SK-N-SH (cell line): ENCODE measurements at regions not wholly inside any gene's neighbourhood (a gene's known extent, or its start where the extent isn't known, plus 50 kb on each side); places are given as distances from the start of the nearest gene placed in this dataset.

Experiments used
- CTCF ChIA-PET: fragments of 300-600, 350-600 bp; formaldehyde crosslinking; extraction: SDS; loops from one replicate; lab custom pipeline; 2021; lab: Yijun Ruan, JAX
- POLR2A ChIA-PET: fragments of 350-600 bp; sonication (Branson Sonifier 250); formaldehyde crosslinking; extraction: SDS; loops from one replicate; lab custom pipeline; 2020; ENCODE audit warnings: antibody characterized with exemption, inconsistent platforms; lab: Yijun Ruan, JAX
- DNase-seq: peaks from one replicate; pipeline ENCODE4 v3.0.0; 2012
- H2AFZ ChIP-seq: fragments of 200-600 bp; sonication (generic); 2 replicates; pipeline ENCODE4 v1.8.1; 2016; ENCODE audit warnings: antibody characterized with exemption, mild to moderate bottlenecking, low read depth
- H3F3A ChIP-seq: fragments of 200-600 bp; sonication (generic); replicated peaks from 2 replicates; pipeline ENCODE3; 2016; ENCODE audit warnings: antibody characterized with exemption, mild to moderate bottlenecking; ENCODE audit not compliant: insufficient read depth
- H3K27ac ChIP-seq, 2 experiments: fragments of 200-500 bp in 1 of 2; fragments of 200-600 bp in 1 of 2; sonication (Bioruptor generic) in 1 of 2; sonication (generic), shearing (Covaris generic) in 1 of 2; 2 replicates each; pipeline versions ENCODE4 v1.5.1 to v1.6.1; 2014 to 2016; ENCODE audit warnings: low read depth in 2 of 2, inconsistent platforms in 1 of 2, low read length in 1 of 2, mild to moderate bottlenecking in 1 of 2, mixed read lengths in 1 of 2
- H3K27me3 ChIP-seq: fragments of 200-600 bp; sonication (generic), shearing (Covaris generic); 2 replicates; pipeline ENCODE4 v1.6.1; 2016; ENCODE audit warnings: mixed run types; ENCODE audit not compliant: insufficient read depth
- H3K36me3 ChIP-seq, 2 experiments: fragments of 200-500 bp in 1 of 2; fragments of 200-600 bp in 1 of 2; sonication (Bioruptor generic) in 1 of 2; sonication (generic) in 1 of 2; replicated peaks in 1 of 2; 2 replicates each; pipeline versions ENCODE3 to v1.5.1; 2014 to 2016; ENCODE audit warnings: low read length in 1 of 2, mild to moderate bottlenecking in 1 of 2; ENCODE audit not compliant: insufficient read depth in 2 of 2, control insufficient read depth in 1 of 2
- H3K4me1 ChIP-seq, 2 experiments: fragments of 200-500 bp in 1 of 2; fragments of 200-600 bp in 1 of 2; sonication (Bioruptor generic) in 1 of 2; sonication (generic), shearing (Covaris generic) in 1 of 2; 2 replicates each; pipeline versions ENCODE4 v1.5.1 to v1.6.1; 2014 to 2016; ENCODE audit warnings: low read depth in 1 of 2, low read length in 1 of 2, mixed run types in 1 of 2; ENCODE audit not compliant: insufficient read depth in 2 of 2, control insufficient read depth in 1 of 2
- H3K4me2 ChIP-seq: fragments of 200-600 bp; sonication (generic), shearing (Covaris generic); 2 replicates; pipeline ENCODE4 v1.6.1; 2017; ENCODE audit warnings: mixed run types
- H3K4me3 ChIP-seq, 2 experiments: fragments of 200-500 bp in 1 of 2; fragments of 200-600 bp in 1 of 2; sonication (Bioruptor generic) in 1 of 2; sonication (generic), shearing (Covaris generic) in 1 of 2; 2 replicates each; pipeline versions ENCODE4 v1.5.1 to v1.8.1; 2014 to 2016; ENCODE audit warnings: low read depth in 2 of 2, inconsistent platforms in 1 of 2, low read length in 1 of 2, mild to moderate bottlenecking in 1 of 2, mixed read lengths in 1 of 2, moderate library complexity in 1 of 2
- H3K79me2 ChIP-seq: fragments of 200-600 bp; sonication (generic); 2 replicates; pipeline ENCODE4 v1.8.1; 2017; ENCODE audit warnings: mild to moderate bottlenecking; ENCODE audit not compliant: insufficient read depth
- H3K9ac ChIP-seq: fragments of 200-600 bp; sonication (generic); 2 replicates; pipeline ENCODE4 v1.6.1; 2017; ENCODE audit warnings: mixed run types
- H3K9me2 ChIP-seq: fragments of 200-600 bp; sonication (generic); 2 replicates; pipeline ENCODE4 v1.6.1; 2017; ENCODE audit warnings: mixed run types
- H3K9me3 ChIP-seq: fragments of 200-600 bp; sonication (generic); 2 replicates; pipeline ENCODE4 v1.6.1; 2017; ENCODE audit warnings: mixed run types, mild to moderate bottlenecking, moderate library complexity
- H4K20me1 ChIP-seq: fragments of 200-600 bp; sonication (generic); 2 replicates; pipeline ENCODE4 v1.6.1; 2017; ENCODE audit warnings: mild to moderate bottlenecking, mixed run types; ENCODE audit not compliant: insufficient read depth
- CHD2 ChIP-seq: fragments of 150-350 bp; IDR thresholded peaks from 2 replicates; pipeline ENCODE4 v1.6.1; 2018; ENCODE audit warnings: low read length; ENCODE audit not compliant: partially characterized antibody
- ELF1 ChIP-seq: IDR thresholded peaks from 2 replicates; pipeline ENCODE4 v1.4.0; 2012
- EP300 ChIP-seq, 2 experiments: IDR thresholded peaks; 2 replicates each; pipeline versions ENCODE4 v1.4.0 to v1.6.1; 2012; ENCODE audit warnings: borderline replicate concordance in 1 of 2, low read depth in 1 of 2, low read length in 1 of 2
- EZH2phosphoT487 ChIP-seq: fragments of 200-600 bp; sonication (generic); IDR thresholded peaks from 2 replicates; pipeline ENCODE4 v1.6.1; 2017; ENCODE audit warnings: low read depth, mixed run types, mild to moderate bottlenecking, antibody characterized with exemption, moderate library complexity, borderline replicate concordance
- FOSL2 ChIP-seq: IDR thresholded peaks from 2 replicates; pipeline ENCODE4 v1.4.0; 2012; ENCODE audit warnings: low read depth, mild to moderate bottlenecking, moderate library complexity, borderline replicate concordance
- GATA2 ChIP-seq: sonication (generic); formaldehyde crosslinking; IDR thresholded peaks from 2 replicates; pipeline ENCODE4 v1.5.0; 2020; ENCODE audit warnings: mild to moderate bottlenecking, missing genetic modification reagents
- IRF3 ChIP-seq: fragments of 150-350 bp; IDR thresholded peaks from 2 replicates; pipeline ENCODE4 v1.6.1; 2016; ENCODE audit warnings: mild to moderate bottlenecking, low read depth, low read length
- JUND ChIP-seq: IDR thresholded peaks from 2 replicates; pipeline ENCODE4 v1.4.0; 2012
- NFIC ChIP-seq: IDR thresholded peaks from 2 replicates; pipeline ENCODE4 v1.4.0; 2012; ENCODE audit warnings: borderline replicate concordance
- RCOR1 ChIP-seq: fragments of 150-350 bp; IDR thresholded peaks from 2 replicates; pipeline ENCODE4 v1.6.1; 2017; ENCODE audit warnings: antibody characterized with exemption, low read length
- RFX5 ChIP-seq: IDR thresholded peaks from 2 replicates; pipeline ENCODE4 v1.6.1; 2012; ENCODE audit warnings: mild to moderate bottlenecking, improper control_type of control experiment, low read length
- RXRA ChIP-seq: IDR thresholded peaks from 2 replicates; pipeline ENCODE4 v1.4.0; 2012; ENCODE audit warnings: low read depth, mild to moderate bottlenecking, borderline replicate concordance
- SMC3 ChIP-seq: IDR thresholded peaks from 2 replicates; pipeline ENCODE4 v1.6.1; 2012; ENCODE audit warnings: low read depth, low read length, improper control_type of control experiment
- TAF1 ChIP-seq: IDR thresholded peaks from 2 replicates; pipeline ENCODE4 v1.6.1; 2012; ENCODE audit warnings: low read depth, mild to moderate bottlenecking, low read length, moderate library complexity, borderline replicate concordance
- TEAD4 ChIP-seq: IDR thresholded peaks from 2 replicates; pipeline ENCODE4 v1.4.0; 2012; ENCODE audit warnings: mild to moderate bottlenecking, borderline replicate concordance; ENCODE audit not compliant: insufficient read depth
- USF1 ChIP-seq: IDR thresholded peaks from 2 replicates; pipeline ENCODE4 v1.4.0; 2012; ENCODE audit warnings: low read depth, borderline replicate concordance
- USF2 ChIP-seq: fragments of 150-350 bp; IDR thresholded peaks from 2 replicates; pipeline ENCODE4 v1.6.1; 2017; ENCODE audit warnings: antibody characterized with exemption, low read length, low read depth, borderline replicate concordance
- TF ChIP-seq, protein P1 (sequence below): IDR thresholded peaks from 2 replicates; pipeline ENCODE4; 2012
- TF ChIP-seq, protein P2 (sequence below): fragments of 200-600 bp; sonication (generic); IDR thresholded peaks from 2 replicates; pipeline ENCODE4 v1.6.1; 2017; ENCODE audit warnings: antibody characterized with exemption, mild to moderate bottlenecking, moderate library complexity

DNA sequence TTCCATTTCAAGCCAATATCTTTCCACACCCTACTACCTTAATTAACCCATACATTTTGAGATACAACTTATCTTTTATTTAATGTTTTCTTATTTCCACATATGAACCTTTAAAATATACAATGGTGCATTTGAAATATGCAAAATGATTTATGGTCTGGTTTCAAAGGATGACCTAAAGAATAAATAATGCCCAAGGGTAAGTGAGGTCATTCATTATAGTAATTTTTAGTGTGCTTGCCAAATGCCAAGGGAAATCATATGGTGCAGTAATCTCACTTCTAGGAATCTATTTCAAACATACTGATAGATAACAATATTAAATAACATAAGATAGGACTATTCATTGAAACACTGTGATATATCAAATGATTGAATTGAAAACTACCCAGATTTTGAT lies 1055.4 kb downstream of the AGBL1 start:
- Histone ChIP-seq H3K27ac (no peak overlapping the region), H3K9ac (no peak overlapping the region), H3K9me3 (no peaks in the 10 kb centered on the region), H3K79me2 (no peaks in the 10 kb centered on the region), H2AFZ (no peak overlapping the region), H4K20me1 (no peaks in the 10 kb centered on the region), H3K4me2 (no peak overlapping the region), H3K27me3 (no peaks in the 10 kb centered on the region), H3K9me2 (no peaks in the 10 kb centered on the region), H3K4me3 (no peak overlapping the region), H3F3A (no peaks in the 10 kb centered on the region), H3K36me3 (no peaks in the 10 kb centered on the region), H3K4me1 (no peaks in the 10 kb centered on the region)
- no peak for TF ChIP-seq EZH2phosphoT487
- TF ChIP-seq TEAD4, result no peak
- TF ChIP-seq GATA2 (CRISPR knock-in tag), result no peak
- no peak for TF ChIP-seq FOSL2
- TF ChIP-seq EP300 (IDR thresholded peaks at IDR 0.05; ENCODE audit: borderline replicate concordance in 1 of 2, low read depth in 1 of 2, low read length in 1 of 2), result no peak
- no peak for TF ChIP-seq RXRA
- TF ChIP-seq TAF1, result no peak
- TF ChIP-seq USF1, result no peak
- TF ChIP-seq SMC3, result no peak
- no peak for TF ChIP-seq ELF1
- no peak for TF ChIP-seq NFIC
- TF ChIP-seq RCOR1, result no peak
- TF ChIP-seq JUND, result no peak
- no peak for TF ChIP-seq RFX5
- TF ChIP-seq IRF3, result no peak
- TF ChIP-seq, protein P1, sequence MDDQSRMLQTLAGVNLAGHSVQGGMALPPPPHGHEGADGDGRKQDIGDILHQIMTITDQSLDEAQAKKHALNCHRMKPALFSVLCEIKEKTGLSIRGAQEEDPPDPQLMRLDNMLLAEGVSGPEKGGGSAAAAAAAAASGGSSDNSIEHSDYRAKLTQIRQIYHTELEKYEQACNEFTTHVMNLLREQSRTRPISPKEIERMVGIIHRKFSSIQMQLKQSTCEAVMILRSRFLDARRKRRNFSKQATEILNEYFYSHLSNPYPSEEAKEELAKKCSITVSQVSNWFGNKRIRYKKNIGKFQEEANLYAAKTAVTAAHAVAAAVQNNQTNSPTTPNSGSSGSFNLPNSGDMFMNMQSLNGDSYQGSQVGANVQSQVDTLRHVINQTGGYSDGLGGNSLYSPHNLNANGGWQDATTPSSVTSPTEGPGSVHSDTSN, result no peak
- TF ChIP-seq, protein P2, sequence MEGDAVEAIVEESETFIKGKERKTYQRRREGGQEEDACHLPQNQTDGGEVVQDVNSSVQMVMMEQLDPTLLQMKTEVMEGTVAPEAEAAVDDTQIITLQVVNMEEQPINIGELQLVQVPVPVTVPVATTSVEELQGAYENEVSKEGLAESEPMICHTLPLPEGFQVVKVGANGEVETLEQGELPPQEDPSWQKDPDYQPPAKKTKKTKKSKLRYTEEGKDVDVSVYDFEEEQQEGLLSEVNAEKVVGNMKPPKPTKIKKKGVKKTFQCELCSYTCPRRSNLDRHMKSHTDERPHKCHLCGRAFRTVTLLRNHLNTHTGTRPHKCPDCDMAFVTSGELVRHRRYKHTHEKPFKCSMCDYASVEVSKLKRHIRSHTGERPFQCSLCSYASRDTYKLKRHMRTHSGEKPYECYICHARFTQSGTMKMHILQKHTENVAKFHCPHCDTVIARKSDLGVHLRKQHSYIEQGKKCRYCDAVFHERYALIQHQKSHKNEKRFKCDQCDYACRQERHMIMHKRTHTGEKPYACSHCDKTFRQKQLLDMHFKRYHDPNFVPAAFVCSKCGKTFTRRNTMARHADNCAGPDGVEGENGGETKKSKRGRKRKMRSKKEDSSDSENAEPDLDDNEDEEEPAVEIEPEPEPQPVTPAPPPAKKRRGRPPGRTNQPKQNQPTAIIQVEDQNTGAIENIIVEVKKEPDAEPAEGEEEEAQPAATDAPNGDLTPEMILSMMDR, result no peak
- no peak for TF ChIP-seq USF2
- TF ChIP-seq CHD2, result no peak
- ChIA-PET CTCF (no interaction called here), POLR2A (no interaction called here)
- no peak for DNase-seq
